ENCODE measurements at regions not wholly inside any gene's neighbourhood (a gene's known extent, or its start where the extent isn't known, plus 50 kb on each side); places are given as distances from the start of the nearest gene placed in this dataset.

GRCh38 chr6:77145244-77145643, 318.0 kb downstream of the HTR1B start:
- TF ChIP-seq, protein P1, sequence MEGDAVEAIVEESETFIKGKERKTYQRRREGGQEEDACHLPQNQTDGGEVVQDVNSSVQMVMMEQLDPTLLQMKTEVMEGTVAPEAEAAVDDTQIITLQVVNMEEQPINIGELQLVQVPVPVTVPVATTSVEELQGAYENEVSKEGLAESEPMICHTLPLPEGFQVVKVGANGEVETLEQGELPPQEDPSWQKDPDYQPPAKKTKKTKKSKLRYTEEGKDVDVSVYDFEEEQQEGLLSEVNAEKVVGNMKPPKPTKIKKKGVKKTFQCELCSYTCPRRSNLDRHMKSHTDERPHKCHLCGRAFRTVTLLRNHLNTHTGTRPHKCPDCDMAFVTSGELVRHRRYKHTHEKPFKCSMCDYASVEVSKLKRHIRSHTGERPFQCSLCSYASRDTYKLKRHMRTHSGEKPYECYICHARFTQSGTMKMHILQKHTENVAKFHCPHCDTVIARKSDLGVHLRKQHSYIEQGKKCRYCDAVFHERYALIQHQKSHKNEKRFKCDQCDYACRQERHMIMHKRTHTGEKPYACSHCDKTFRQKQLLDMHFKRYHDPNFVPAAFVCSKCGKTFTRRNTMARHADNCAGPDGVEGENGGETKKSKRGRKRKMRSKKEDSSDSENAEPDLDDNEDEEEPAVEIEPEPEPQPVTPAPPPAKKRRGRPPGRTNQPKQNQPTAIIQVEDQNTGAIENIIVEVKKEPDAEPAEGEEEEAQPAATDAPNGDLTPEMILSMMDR (IDR thresholded peaks at IDR 0.05), result no peak
- TF ChIP-seq POLR2A (IDR thresholded peaks at IDR 0.05), result no peak
